HG03066 (cell line): ENCODE measurements at regions not wholly inside any gene's neighbourhood (a gene's known extent, or its start where the extent isn't known, plus 50 kb on each side); places are given as distances from the start of the nearest gene placed in this dataset.
"Not testable (repeated sequence)": the region's sequence is repeated elsewhere in the genome, so short reads cannot be mapped to it uniquely, and the experiment has no call there.

ENCODE experiments used
- ATAC-seq: cut with Tn5 transposase; IDR thresholded peaks from one replicate; pipeline ENCODE4 v1.9.1; 2021; ENCODE audit warnings: low read depth; ENCODE audit not compliant: unreplicated experiment

- ATAC-seq: no peak
These were observed 100.3 kb upstream of the SIRPG start for GRCh38 chr20:1757606-1758512.

GRCh38 chr20:1757072-1757471, 99.5 kb upstream of the SIRPG start:
- no peak for ATAC-seq

GRCh38 chr20:1754749-1755148, 97.2 kb upstream of the SIRPG start:
- ATAC-seq: no peak

DNA sequence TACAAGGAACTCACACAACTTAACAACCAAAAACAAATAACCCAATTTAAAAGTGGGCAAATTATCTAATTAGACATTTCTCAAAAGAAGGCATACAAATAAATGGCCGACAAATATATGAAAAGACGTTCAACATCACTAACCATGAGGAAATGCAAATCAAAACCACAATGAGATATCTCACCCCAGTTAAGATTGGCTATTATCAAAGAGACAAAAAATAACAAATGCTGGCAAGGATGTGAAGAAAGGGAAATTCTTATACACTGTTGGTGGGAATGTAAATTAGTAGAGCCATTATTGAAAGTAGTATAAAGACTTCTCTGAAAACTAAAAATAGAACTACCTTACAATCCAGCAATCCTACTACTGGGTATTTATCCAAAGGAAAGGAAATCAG, 96.7 kb upstream of the SIRPG start:
- ATAC-seq: no peak

DNA sequence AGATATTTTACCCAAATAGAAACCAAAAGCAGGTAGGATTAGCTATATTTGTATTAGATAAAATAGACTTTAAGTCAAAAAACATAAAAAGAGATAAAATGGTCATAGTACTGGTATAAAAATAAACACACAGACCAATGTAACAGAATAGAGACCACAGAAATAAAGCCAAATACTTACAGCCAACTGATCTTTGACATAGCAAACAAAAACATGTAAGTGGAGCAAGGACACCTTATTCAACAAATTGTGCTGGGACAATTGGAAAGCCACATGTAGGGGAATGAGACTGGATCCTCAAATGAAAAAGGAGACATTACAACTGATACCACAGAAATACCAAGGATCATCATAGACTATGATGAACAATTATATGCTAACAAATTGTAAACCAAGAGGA, 94.5 kb upstream of the SIRPG start:
- ATAC-seq: no peak

GRCh38 chr20:1748777-1749176, 91.2 kb upstream of the SIRPG start:
- ATAC-seq: no peak

- ATAC-seq: no peak
These were observed 90.5 kb upstream of the SIRPG start for GRCh38 chr20:1747953-1748577.

GRCh38 chr20:1742049-1742434, 84.5 kb upstream of the SIRPG start:
- not testable (repeated sequence) for ATAC-seq

DNA sequence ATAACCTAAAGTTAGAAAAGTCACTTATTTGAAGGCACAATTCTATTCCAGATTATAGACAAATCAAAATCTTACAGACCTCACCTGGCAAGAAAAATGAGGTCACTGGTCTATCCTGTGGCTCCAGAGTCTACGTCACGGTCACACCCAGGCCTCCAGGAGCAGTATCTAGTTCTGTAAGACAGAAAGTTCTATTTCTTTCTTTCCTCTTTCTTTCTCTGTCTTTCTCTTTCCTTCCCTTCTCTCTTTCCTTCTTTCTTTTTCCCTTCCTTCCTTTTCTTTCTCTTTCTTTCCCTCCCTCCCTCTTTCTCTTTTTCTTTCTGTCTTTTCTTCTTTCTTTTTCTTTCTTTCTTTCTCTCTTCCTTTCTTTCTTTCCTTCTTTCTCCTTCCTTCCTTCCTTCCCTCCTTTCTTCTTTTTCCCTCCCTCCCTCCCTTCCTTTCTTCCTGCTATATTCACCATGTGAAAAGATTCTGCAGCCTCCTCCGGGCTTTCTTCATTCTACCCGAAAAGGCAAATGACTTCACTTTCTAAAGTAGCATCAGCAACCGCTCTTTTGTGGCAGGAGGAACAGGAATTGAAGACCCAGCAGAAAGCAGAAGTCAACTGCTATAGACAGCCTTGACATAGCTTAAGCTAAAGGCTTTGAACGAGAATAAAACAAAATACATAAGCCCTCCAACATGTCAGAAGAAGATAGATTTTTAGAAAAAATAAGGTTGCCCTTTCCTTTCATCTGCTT, 83.9 kb upstream of the SIRPG start:
- ATAC-seq: no peak

GRCh38 chr20:1737134-1737533, 79.6 kb upstream of the SIRPG start:
- no peak for ATAC-seq

DNA sequence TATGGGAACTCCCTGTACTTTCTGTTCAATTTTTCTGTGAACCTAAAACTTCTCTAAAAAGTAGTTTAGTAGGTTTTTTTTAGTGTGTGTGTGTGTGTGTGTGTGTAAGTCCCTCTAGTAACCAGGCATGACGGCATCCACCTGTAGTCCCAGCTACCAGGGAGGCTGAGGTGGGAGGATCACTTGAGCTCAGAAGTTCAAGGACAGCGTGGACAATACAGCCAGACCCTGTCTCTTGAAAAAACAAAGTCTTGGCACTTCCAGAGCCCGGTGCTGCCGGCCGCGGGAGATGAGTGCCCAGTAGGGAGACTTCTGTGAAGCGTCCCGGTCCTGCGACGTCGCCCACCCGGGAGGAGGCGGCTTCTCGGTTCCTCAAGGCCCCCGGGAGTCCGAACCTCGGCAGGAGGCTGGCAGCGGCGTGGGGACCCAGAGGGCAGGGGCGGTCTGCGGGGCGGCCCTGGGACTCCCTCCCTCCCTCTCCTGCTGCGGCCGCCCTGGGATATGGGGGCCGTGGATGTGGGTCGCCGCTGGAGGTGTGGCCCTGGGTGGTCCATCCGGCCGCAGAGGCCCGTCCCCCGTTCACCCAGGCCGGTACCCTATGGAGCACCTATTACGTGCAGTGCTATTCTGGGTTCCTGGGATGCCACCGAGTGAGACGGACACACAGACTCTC, 78.0 kb upstream of the SIRPG start:
- ATAC-seq: no peak

- ATAC-seq: no peak
These were observed 76.8 kb upstream of the SIRPG start for GRCh38 chr20:1734269-1734858.

DNA sequence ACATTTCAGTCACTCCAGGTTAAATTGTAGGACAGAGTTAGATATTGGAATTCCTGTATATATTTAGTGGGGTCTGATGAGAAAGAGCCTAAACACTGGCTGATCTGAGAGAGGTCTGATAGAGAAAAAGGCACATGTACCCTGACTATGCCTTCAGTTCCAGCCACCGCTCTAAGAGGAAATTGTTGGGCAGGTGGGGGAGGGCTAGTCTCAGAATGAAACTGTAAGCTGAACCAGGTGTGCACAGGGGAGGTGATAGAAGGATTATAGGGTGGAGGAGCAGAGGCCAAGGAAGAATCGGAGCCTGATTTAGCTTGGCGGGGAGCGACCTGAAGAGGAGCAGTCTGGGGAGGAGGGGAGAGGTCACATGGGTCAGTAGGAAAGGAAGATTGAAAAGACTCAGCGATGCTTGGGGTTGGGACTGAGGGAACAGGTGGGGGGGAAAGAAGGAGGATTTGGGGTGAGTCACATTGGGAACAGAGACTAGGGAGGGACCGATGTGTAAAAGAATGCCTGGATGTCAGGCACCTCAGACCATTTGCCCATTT, 74.3 kb upstream of the SIRPG start:
- not testable (repeated sequence) for ATAC-seq

GRCh38 chr20:1730981-1731711, 73.6 kb upstream of the SIRPG start:
- not testable (repeated sequence) for ATAC-seq

- not testable (repeated sequence) for ATAC-seq
These were observed 69.7 kb upstream of the SIRPG start for GRCh38 chr20:1727303-1727702.

- ATAC-seq: no peak
These were observed 67.3 kb upstream of the SIRPG start for GRCh38 chr20:1724901-1725300.

DNA sequence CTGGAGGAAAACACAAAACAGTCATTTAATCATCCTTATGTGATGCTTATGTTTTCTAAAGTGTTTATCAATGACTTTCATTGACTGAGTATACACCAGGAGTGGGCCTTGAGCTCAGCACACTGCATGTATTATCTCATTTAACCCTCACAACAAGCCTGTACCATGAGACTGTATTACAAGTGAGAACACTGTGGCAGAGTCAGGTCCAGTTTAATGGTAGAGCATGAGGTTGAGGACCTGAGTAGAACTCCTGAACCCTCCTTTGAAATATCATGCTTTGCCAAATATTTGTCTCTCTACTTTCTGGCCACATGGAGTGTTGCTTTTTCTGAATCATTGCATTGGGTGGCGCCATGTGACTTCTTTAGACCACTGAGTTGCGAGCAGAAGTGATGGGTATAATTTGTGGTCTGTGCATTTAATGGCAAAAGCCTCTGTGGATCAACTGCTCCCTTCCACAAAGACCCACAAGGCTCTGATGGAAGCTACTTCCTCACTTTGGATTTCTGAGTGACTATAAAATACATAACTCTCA, 65.0 kb upstream of the SIRPG start:
- ATAC-seq: no peak

- ATAC-seq: no peak
These were observed 64.3 kb upstream of the SIRPG start for GRCh38 chr20:1721687-1722512.
